Eye (tissue), 1 donor: ENCODE measurements at regions not wholly inside any gene's neighbourhood (a gene's known extent, or its start where the extent isn't known, plus 50 kb on each side); places are given as distances from the start of the nearest gene placed in this dataset.
A peak's percentile ranks its signal among the peaks of the same experiment; 100 is the strongest.
"Not testable (repeated sequence)": the region's sequence is repeated elsewhere in the genome, so short reads cannot be mapped to it uniquely, and the experiment has no call there.

Experiments used
- DNase-seq: peaks from one replicate; pipeline ENCODE4 v3.0.0-alpha.2; 2015

DNA sequence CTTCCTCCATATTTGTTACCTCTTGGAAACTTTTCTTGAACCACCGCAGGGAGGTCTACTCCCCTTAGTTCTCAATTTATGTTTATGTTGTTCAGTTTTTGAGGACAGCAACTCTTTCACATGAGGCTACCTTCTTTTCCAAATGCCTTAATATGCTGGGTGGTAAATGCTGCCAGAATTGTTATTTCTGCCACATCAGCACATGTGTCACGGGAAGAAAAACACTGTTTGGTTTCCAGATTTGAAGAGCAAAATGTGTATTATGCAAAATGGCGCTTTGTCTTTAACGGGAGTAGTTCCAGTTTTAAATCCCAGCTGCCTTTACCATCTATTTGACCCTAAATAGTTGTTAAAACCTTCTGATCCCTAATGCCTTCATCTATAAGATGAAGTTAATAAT, 606.2 kb upstream of the TBL1XR1 start:
- no peak for DNase-seq

GRCh38 chr3:177804032-177804431, 606.8 kb upstream of the TBL1XR1 start:
- DNase-seq: no peak

DNA sequence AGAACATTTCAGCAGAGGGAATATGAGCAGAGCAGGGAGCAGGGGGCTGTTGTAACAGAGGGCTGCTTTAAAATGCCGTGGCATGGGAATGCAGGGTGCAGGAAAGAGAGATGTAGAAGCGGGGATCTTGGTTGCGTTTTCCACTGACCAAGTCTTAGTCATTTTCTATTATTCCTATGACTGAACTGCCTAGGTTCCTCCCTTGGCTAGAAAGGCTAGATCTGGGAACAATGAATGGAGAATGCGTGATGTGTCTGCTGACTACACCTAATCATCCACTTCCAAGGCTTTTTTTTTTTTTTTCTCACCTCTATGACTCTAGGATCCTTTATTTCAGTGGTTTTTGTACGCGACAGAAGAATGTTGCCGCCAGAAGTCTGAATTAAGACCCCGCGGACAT, 607.4 kb upstream of the TBL1XR1 start:
- no peak for DNase-seq

- no peak for DNase-seq
Measured at GRCh38 chr3:177807150-177807875, 610.0 kb upstream of the TBL1XR1 start.

DNA sequence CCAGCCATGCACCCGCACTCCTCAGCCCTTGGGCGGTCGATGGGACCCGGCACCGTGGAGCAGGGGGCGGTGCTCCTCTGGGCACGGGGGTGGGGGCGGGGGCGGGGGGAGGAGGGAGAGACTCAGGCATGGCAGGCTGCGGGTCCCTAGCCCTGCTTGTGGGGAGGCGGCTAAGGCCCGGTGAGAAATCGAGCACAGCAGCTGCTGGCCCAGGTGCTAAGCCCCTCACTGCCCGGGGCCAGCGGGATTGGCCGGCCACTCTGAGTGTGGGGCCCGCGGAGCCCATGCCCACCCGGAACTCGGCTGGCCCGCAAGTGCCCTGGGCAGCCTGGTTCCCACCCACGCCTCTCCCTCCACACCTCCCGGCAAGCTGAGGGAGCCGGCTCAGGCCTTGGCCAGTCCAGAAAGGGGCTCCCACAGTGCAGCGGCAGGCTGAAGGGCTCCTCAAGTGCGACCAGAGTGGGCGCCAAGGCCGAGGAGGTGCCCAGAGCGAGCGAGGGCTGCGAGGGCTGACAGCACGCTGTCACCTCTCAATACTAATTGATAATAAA, 611.7 kb upstream of the TBL1XR1 start:
- DNase-seq: not testable (repeated sequence)

- no peak for DNase-seq
Measured at GRCh38 chr3:177810162-177810623, 612.9 kb upstream of the TBL1XR1 start.

DNA sequence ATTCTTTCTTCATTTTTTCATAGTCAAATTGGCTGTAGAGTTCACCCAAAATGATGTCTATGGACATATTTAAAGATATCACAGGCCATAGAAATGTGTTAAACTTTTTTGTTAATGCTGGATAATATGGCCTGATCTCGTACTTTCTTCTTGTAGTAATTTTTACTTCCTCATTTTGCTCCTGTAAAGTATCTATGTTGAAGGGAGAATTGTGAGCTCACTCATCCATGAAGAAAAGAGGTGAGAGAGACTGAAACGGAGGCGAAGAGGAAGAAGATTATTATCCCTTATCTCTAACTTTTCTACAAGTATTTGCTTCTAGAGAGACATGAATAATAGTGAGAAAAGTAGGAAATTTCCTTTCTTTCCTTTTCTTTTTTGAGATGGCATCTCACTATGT, 613.8 kb upstream of the TBL1XR1 start:
- DNase-seq: no peak

- DNase-seq: no peak
Measured at GRCh38 chr3:177811835-177812234, 614.6 kb upstream of the TBL1XR1 start.

DNA sequence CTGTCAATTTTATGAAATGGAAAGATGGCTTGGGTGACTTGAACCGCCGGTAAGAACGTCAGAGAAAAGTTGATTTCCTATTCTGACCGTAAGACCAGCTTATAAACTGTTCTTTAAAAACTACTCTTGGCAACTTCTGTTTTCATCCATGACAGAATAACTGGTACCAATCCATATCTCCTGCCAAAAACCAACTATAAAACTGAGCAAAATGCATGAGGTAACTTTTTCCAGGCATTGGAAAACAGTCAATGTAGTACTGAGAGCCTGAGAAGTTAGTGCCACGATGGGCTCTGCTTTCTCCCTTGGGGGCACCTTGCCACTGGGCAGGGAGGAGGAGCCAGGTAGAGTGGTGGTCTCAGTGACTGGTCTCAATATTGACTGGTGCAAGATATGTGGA, 615.2 kb upstream of the TBL1XR1 start:
- DNase-seq: no peak

DNA sequence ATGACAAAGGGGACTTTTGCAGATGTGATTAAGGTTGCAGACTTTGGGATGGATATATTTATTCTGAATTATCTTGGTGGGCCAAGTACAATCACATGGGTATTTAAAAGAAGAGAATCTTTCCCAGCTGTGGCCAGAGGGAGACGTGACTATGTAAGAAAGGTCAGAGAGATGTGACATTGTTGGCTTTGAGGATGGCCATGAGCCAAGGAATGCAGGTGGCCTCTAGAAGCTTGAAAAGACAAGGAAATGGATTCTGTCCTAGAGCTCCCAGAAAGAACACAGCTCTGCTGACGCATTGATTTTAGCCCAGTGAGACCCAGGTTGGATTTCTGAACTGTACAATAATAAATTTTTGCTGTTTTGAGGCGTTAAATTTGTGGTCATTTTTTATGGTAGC, 616.0 kb upstream of the TBL1XR1 start:
- no peak for DNase-seq

GRCh38 chr3:177816667-177817208, 619.5 kb upstream of the TBL1XR1 start:
- peak; percentile 68 for DNase-seq

DNA sequence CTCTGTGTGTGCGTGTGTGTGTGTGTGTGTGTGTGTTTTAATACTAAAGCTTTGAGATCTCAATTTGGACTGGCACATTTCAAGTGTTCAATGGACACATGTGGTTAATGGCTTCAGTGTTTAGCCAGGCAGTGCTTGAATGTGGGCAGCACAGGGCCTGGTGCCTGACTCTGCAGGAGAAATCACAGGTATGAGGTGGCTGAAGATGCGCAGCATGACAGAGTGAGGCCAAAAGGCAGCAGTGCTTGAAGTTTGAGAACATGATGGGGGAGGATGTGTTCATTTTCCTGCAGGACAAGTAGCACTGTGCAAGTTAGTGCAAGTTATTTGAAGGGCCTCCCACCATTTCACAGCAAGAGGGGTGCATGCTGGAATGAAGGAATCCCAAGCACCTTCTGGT, 620.5 kb upstream of the TBL1XR1 start:
- DNase-seq: no peak

DNA sequence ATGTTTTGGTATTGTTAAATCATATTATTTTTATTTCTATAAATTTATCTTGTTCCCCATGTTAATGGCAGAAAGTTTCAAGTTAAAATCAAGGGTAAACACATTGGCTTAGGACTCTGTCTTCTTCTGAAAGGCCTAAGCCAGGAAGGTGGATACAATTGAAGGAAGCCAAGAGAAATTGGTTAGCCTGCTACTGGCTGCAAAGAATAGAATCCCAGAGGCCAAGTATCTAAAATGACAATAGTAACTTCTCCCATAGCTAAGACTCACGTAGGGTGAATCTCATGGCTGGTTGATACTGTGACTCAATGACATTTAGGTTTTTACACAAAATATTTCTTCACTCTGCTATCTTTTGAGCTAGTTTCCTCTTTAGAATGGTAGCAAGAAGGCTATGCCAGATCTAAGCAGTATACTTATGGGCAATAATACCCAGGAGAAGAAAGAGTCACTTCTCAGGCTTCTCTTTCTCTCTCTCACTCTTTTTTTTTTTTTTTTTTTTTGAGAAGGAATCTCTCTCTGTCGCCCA, 621.5 kb upstream of the TBL1XR1 start:
- no peak for DNase-seq

- DNase-seq: no peak
Measured at GRCh38 chr3:177820683-177821316, 623.5 kb upstream of the TBL1XR1 start.

GRCh38 chr3:177822681-177823096, 625.4 kb upstream of the TBL1XR1 start:
- no peak for DNase-seq

- DNase-seq: no peak
Measured at GRCh38 chr3:177823701-177824189, 626.5 kb upstream of the TBL1XR1 start.

DNA sequence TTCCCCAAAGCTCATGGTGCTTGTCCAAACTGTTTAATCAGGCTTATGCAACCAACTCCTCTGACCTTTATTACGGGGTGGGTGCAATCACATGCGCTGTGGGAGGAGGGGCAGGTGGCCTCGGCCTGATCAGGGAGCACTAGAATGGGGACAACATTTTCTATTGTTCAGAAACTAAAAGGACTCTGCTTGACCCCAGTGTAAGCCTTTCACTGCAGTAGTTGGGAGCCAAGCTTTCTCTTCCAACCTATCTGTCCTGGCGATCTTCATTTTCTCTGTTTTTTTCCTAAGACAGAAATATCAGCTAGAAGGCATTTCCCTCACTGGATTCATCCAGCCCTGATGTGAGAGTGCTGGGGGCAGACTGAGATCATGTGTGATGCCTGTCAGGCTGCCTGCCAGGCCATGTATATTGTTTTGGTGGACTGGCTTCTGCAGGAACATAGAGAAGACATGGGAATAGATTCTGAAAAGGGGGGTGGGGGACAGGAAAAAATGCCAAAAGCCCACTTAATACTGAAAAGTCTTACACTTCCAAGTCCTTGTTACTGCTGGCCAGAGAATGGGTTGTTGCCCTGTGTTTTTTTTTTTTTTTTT, 627.0 kb upstream of the TBL1XR1 start:
- DNase-seq: peak; percentile 82

GRCh38 chr3:177824841-177825240, 627.6 kb upstream of the TBL1XR1 start:
- no peak for DNase-seq

GRCh38 chr3:177826253-177826652, 629.0 kb upstream of the TBL1XR1 start:
- DNase-seq: no peak

DNA sequence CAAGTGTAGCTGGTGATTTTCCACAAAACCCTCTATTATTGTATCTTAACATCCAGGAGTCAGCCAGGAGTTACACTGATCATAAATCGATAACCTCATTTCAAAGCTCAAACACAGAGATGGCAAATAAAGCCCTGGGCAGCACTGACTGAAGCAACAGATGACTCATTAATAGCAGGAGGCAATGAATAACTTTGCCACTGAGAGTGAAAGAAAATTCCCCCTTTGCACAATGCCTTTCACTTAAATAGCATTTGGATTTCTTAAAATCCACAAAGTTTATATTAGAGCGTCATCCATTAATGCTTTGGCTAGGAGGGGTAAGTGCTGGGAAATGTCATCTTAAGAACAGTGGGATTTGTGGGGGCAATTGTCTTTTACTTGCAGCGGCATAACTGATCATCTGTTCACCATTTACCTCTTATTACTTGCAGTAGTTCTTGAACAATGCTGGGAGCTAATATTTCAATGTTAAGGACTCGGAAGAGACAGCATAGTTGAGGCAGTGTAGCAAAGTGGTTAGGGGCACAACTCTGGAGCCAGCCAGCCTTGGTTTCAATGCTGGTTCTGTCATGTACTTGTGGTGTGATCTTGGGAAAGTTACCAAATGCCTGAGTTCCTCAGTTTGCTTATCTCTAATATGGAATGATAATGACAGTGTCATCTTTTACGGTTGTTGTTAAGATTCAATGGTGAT, 630.4 kb upstream of the TBL1XR1 start:
- DNase-seq: no peak

DNA sequence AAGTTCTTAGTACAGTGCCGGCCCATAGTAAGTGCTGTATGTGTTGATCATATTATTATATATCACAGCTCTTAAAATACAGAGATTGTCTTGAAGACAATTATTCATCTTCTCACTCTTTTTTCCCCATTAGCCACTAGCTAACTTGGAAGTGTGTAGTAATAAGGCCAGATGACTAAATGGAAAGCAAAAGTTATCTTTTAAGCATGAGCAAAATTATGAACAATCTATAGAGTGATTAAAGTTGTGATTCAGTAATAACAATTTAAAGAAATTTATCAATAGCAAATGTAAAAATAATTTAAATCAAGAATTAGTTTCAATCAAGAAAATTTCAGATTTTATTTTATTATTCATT, 630.9 kb upstream of the TBL1XR1 start:
- DNase-seq: no peak

GRCh38 chr3:177830411-177830849, 633.1 kb upstream of the TBL1XR1 start:
- DNase-seq: no peak

DNA sequence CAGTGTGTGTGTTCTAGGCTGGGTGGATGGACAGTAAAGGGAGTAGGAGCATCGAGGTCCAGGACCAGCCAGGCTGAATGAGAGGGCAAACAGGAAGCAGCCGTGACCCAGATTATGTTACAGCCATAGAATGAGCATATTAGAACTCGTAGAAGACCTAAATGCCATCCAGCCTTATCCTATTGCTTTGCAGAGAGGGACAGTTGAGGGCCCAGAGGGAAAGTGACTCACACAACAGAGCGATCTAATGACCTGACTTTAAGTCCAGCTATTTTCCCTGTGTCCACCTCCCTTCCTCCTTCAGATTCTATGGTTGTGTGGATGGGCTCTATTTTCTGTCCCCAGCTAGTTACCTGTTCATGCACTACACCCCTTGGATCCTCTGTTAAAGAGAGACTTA, 634.1 kb upstream of the TBL1XR1 start:
- DNase-seq: no peak
